LoVo (cell line): ENCODE measurements at regions not wholly inside any gene's neighbourhood (a gene's known extent, or its start where the extent isn't known, plus 50 kb on each side); places are given as distances from the start of the nearest gene placed in this dataset.

Experiments
- DNase-seq: peaks from one replicate; pipeline ENCODE4 v3.0.0-alpha.2; 2016; ENCODE audit warnings: low spot score

DNA sequence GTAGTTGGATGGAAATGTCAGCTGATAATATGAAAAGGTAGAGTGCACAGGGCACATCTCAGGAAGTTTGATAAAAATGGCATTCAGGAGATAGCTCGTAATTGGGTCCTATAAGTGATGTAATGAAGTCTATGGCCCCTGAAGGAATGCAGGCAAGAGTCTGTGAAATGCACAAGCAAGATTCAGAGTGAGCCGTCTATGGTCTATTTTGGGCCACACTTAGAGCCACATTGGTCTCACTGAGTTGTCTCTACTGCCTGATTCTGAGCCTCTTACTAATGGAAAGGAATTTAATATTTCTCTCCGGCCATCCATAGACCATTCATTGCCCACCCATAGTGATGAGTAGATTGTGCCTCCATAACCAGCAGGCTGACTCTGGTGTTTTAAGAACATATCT, 111.3 kb upstream of the KCNN2 start:
- no peak for DNase-seq

DNA sequence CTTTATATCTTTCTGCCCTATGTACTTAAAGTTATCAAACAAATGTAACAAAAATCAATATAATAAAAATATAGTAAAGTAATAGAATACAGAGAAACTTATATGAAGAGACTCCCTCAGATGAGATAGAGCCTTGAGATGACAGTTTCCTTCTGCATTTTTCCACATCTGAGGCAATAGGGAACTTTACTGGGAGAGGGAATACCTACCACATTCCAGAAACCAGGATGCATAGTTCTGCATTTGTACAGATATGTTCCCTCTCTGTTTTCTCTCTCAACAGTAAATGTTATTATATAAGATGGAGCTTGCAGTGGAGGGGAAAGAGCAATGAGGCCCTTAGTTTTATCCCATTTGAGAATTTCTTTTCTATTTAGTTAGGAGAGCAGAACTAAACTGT, 109.6 kb upstream of the KCNN2 start:
- no peak for DNase-seq

DNA sequence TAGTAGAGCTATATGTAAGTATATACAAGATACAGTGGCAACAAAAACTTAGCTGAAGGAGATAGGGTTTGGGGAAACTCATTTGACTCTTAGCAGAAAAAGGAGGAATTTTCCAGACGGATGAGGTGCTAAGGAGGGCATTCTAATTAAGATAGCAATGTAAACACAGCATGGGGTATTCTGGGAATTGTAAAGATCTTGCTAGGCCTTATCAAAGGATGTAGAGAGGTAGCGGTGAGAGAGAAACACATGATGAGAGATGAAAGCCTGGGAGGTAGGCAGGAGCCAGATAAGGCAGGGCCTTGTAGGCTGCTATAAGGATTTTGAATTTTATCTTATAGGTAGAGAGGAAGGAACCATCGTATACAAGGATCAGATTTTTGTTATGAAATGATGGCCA, 106.6 kb upstream of the KCNN2 start:
- DNase-seq, result no peak

DNA sequence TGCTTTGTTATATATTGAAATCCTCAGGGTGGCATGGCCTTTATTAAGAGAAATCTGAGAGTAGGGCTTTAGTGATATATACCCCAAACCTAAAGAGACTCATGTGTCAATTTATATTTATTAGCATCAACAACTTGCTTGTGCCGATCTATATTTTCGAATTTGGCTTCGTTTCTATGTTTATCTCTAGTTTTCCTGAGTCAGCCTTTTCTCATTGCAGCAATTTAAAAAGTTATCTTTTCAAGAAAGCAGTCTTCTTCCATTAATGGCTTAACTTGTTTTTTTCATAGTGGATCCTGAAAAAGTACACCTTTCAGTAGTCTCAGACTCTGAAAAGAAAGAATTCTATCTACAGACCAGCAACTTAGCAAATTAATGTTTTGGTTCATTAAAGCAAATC, 99.9 kb upstream of the KCNN2 start:
- no peak for DNase-seq

DNA sequence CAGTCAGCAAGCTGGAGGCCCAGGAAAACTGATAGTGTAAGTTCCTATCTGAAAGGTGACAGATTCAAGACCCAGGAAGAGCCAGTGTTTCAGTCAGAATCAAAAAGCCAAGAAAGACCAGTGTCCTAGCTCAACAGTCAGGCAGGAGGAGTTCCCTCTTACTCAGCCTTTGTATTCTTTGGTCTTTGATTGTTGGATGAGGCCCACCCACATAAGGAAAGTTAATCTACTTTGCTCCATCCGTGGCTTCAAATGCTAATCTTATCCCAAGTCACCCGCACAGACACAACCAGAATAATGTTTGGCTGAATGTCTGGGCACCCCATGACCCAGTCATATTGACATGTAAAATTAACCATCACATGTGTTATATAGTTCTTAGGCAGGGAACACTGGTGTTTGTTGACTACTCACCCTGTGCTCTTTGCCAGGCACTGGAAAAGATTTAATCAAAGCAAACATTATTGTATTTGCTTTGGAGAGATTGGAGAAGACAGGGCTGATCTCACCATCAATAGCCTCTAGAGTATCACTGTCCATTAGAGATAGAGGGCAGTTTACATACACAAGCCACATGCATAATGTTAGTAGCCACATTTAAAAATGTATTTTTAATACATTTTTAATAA, 96.3 kb upstream of the KCNN2 start:
- no peak for DNase-seq

DNA sequence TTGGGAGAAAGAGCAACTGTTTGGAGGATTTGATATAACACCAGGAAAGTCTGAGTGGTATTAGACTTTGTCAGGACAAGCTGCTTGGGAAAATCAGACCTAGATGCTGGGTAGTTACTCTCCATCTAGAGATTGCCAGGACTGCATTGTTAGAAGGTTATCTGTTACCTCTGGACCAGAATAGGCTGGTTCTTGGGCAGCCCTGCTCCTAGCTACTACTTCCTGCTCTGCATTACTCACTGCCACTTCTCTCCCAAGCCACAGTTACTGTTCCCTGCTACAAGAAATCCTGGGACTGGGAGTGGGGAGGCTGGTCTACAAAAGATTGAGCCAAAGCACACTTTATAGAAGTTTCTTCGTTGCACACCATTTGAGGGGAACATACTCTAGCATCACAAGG, 95.5 kb upstream of the KCNN2 start:
- no peak for DNase-seq

DNA sequence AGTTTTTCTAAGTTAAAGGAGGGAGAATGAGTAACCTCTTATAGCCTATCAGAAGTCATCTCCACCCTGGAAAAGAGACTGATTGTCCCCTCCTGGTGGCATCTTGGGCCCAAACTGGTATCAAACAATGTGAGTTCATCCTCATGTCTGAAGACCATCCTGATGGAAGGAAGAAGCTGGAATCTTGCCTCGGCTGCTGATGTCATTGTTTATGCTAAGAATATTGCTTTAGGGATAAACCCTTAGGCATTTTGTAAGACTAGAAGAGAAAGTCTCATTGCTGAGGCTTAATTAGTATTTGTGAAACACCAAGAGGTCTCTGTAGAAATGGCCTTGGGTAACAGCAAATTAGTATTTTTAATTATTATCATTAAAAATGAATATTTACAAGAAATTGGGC, 65.7 kb upstream of the KCNN2 start:
- no peak for DNase-seq

DNA sequence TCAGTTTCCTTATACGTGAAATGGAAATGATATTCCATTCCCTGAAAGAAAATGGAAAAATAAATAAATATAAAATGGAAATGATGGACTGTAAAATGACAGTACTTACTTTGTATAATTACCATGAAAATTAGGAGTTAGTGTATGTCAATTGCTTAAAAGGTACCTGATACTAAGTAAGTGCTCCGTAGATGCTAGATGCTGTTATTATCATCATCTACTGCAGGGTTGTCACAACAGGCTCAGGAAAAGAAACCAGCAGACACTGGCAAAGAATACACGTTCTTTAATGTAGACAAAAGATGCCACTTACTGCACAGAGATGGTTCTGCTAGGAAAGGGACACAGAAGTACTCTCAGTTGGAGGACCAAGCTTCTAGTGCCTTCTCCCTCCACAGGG, 64.0 kb upstream of the KCNN2 start:
- DNase-seq, result no peak

DNA sequence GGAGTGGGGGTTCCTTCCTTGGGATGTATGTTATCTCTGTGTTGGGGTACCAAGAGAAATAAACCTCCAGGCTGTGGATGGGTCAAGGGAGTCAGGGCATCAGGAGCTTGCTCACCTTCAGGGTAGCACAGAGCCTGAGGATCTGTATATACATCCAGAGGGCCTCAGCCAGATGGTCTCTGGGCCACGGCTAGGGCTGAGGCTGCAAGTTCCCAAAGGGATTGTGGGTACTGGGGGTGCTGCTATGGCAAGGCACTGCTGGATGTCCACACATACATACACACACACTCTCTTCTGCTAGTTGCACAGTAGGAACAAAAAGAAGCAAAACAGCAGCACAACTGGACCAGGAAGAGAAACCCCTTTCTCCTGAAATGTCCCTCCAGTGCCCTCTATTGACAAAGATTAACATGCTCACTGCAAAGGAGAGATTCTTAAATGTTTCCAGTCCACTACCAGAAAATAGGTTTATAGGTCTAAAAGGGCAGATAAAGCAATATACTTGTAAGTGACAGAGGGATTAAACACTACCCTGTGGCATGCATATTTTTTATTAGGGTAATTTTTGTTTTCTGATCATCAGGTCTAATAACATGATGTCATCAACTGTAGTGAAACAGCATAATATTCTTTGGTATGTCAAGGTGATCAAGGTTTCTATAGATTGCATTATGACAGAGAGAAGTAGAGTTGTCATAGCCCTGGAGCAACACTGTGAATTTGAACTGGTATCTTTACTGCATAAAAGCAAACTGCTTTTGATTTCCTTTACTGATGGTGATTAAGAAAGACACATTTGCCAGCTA, 56.3 kb upstream of the KCNN2 start:
- DNase-seq, result no peak

DNA sequence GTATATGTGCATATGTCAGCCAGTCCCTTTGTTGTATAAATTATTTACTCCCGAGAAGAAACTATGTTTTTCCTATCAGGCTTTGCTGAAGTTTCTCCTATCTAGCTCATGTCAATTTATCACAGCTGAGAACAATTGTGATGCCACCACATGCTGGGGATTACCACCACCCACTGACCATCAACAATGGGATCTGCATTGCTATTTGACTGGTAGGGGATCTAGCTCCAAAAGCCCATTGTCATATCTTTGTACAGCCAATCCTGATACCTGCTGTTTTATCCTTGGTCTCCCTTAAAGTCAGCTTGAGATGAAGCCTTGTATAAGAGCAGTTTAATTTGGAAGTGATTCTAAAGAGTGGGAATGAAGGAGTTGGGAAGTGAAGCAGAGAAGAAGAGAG, 53.9 kb upstream of the KCNN2 start:
- no peak for DNase-seq

DNA sequence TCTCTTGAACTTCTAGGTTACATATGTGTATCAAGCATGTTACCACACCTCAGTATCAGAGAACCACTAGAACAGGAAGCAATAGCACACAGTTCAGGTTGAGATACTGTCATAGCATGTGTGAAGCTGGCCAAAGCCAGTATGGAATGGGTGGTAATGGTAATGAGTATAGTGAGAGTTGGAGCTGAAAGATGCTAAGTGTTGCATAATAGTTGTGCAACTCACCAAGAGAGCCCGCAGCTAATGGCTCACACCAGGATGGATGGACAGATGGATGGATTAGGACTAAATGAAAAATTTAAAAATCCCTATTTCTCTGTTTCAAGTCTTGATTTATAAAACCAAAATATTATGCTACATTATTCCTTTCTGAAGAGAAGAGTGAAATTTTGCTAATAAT, 53.4 kb upstream of the KCNN2 start:
- no peak for DNase-seq

DNA sequence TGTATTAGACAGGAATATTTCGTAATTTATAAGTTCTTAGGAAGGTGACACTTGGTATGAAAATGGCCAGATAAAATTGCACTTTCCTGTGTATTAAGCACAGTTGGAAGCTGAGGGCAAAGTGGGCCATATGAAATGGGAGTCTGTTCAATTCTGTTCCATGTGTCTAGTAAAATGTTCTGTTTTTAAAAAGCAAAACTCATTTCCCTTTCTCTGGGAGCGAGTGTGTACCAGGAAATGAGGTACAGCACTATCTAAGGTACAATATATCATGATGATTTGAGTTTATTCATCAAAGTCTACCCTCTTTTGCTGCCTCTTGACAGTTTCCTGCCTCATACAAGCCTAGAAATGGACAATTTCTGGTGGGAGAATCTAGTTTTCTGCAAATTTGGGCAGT, 51.2 kb upstream of the KCNN2 start:
- no peak for DNase-seq

DNA sequence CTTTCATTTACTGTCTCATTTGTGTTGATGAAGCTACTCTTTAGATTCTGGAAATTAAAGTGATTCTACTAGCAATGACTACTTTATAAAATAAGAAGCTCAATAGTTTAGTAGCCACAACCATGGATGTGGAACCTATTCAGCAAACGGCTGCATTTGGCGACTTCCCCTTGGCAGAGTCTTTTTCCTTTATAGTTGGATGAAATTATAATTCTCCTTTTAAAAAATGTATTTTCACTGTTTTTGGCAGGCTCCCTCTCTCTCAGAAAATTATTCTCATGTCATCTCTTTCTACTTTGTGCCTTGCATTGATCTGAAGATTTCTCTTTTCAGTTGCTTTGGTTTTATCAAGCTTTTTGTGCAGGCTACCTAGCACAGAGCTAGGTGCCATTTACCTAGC, 50.6 kb upstream of the KCNN2 start:
- no peak for DNase-seq

DNA sequence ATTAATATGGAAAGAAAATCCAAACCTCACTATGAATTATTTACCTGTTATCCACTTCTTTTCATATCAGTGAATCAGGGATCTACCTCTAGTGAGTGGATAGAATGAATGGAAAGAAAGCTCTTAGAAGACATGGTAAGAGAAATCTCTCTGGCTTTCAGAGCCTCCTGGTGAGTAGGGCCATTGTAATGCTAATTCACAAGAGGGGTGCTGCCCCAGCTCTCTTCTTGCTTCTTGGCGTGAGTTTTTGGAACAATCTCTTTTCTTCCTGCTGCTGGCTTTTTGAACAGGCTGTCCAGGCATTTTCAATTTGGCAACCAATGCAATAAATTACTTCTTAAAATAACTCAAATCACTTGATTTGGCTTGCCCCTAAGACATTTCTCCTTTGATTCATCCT, 49.9 kb upstream of the KCNN2 start:
- no peak for DNase-seq
